HUES64 (cell line): ENCODE measurements at regions not wholly inside any gene's neighbourhood (a gene's known extent, or its start where the extent isn't known, plus 50 kb on each side); places are given as distances from the start of the nearest gene placed in this dataset.

ENCODE experiments used
- H3K27ac ChIP-seq: 2 replicates; pipeline ENCODE4 v1.7.0; 2013; ENCODE audit warnings: low read depth, low read length, inconsistent platforms
- H3K27me3 ChIP-seq: 2 replicates; pipeline ENCODE4 v1.6.1; 2013; ENCODE audit warnings: mild to moderate bottlenecking, low read length; ENCODE audit not compliant: insufficient read depth
- H3K36me3 ChIP-seq: 2 replicates; pipeline ENCODE4 v1.6.1; 2013; ENCODE audit warnings: mild to moderate bottlenecking, low read length; ENCODE audit not compliant: insufficient read depth
- H3K4me1 ChIP-seq: 2 replicates; pipeline ENCODE4 v1.6.1; 2013; ENCODE audit warnings: mild to moderate bottlenecking, low read length, moderate library complexity; ENCODE audit not compliant: insufficient read depth
- H3K4me3 ChIP-seq: 2 replicates; pipeline ENCODE4 v1.5.1; 2013; ENCODE audit warnings: mild to moderate bottlenecking, low read length, moderate library complexity
- H3K9ac ChIP-seq: 2 replicates; pipeline ENCODE4 v1.6.1; 2013; ENCODE audit warnings: mild to moderate bottlenecking, low read depth, low read length
- H3K9me3 ChIP-seq: 2 replicates; pipeline ENCODE4 v1.6.1; 2013; ENCODE audit warnings: low read depth, low read length; ENCODE audit not compliant: insufficient read depth
- WGBS: fragments of 150-250, 120-280 bp; methylation state at CpG from one replicate; pipeline ENCODE4 v1.1.7; 2013; ENCODE audit warnings: missing lambda C conversion rate; 5-methylcytosine and 5-hydroxymethylcytosine counted together

GRCh38 chr12:77120156-77121085 lies 55.1 kb upstream of the E2F7 start:
- 100% methylated on average over 1 of the region's 1 CpG for WGBS
- no peak overlapping the region for H3K27ac ChIP-seq

GRCh38 chr12:77118696-77119095 lies 53.3 kb upstream of the E2F7 start:
- no peak overlapping the region for H3K4me3 ChIP-seq
- H3K27ac ChIP-seq = no peak overlapping the region
- H3K4me1 ChIP-seq = peaks cover 6% of the 10 kb centered on the region; the same call in 1 of the 2 replicates
- H3K27me3 ChIP-seq = no peaks in the 10 kb centered on the region
- no peaks in the 10 kb centered on the region for H3K9me3 ChIP-seq
- no peaks in the 10 kb centered on the region for H3K36me3 ChIP-seq
- no peak overlapping the region for H3K9ac ChIP-seq
- 92% methylated on average over 2 of the region's 2 CpGs for WGBS

More at GRCh38 chr12:77120156-77121085, 55.1 kb upstream of the E2F7 start:
- Histone ChIP-seq H3K9me3 (no peaks in the 10 kb centered on the region), H3K36me3 (no peaks in the 10 kb centered on the region), H3K27me3 (no peaks in the 10 kb centered on the region), H3K9ac (no peak overlapping the region), H3K4me3 (no peak overlapping the region), H3K4me1 (no peaks in the 10 kb centered on the region)

GRCh38 chr12:77116277-77116676 lies 50.9 kb upstream of the E2F7 start:
- Histone ChIP-seq H3K9me3 (no peaks in the 10 kb centered on the region; the same call in 1 of the 2 replicates), H3K4me3 (no peak overlapping the region), H3K9ac (no peak overlapping the region), H3K36me3 (no peaks in the 10 kb centered on the region), H3K4me1 (peaks cover 6% of the 10 kb centered on the region; the same call in 1 of the 2 replicates), H3K27me3 (no peaks in the 10 kb centered on the region), H3K27ac (no peak overlapping the region)
- WGBS = 100% methylated on average over 2 of the region's 2 CpGs

GRCh38 chr12:77115471-77115870 lies 50.1 kb upstream of the E2F7 start:
- peaks cover 6% of the 10 kb centered on the region; the same call in 1 of the 2 replicates for H3K4me1 ChIP-seq
- WGBS = 100% methylated on average over 1 of the region's 1 CpG
- no peak overlapping the region for H3K4me3 ChIP-seq
- H3K27me3 ChIP-seq = no peaks in the 10 kb centered on the region
- no peaks in the 10 kb centered on the region; the same call in 1 of the 2 replicates for H3K9me3 ChIP-seq
- no peak overlapping the region for H3K27ac ChIP-seq
- H3K36me3 ChIP-seq = no peaks in the 10 kb centered on the region
- H3K9ac ChIP-seq = no peak overlapping the region
